Fibroblast of the conjunctiva (primary cell): ENCODE measurements at regions not wholly inside any gene's neighbourhood (a gene's known extent, or its start where the extent isn't known, plus 50 kb on each side); places are given as distances from the start of the nearest gene placed in this dataset.

Source experiments
- DNase-seq: peaks from one replicate; pipeline ENCODE4 v3.0.0-alpha.2; 2010; ENCODE audit warnings: low read depth

DNA sequence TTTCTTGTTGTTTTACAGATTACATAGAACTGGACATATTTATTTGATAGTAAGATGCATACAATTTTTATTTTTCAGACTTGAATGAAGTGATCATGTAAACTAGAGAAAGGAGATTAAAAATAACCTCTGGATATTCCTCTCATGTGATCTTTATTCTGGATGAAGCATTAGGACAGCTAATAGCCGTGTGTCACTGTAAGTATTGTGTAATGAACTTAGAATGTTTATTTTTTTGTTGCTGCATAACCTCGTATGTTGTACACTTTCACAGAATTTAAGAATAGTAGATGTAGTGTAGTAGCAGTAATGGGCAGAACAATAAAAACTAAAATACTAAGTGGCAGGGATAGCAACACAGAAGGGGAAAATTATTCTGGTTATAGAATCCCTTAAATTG, 2094.5 kb upstream of the TENM3 start:
- DNase-seq: no peak

DNA sequence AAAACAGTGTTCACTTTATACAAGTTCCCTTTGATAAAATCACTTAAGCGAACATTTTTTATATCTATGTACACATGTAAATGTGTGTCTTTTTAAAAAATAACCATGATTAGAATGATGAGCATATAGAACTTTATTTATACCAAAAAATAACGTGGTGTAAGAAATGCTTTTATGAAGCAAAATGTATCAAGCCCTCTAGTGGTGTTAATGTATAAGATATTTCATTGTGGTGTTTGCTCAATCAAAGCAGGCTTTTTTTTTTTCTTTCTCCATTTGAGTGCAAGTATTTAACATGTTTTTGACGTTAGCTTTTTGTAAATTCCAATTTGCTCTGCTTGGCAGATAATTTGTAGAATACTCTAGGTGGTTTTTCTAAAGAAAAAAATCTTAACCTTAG, 2092.4 kb upstream of the TENM3 start:
- DNase-seq: no peak

DNA sequence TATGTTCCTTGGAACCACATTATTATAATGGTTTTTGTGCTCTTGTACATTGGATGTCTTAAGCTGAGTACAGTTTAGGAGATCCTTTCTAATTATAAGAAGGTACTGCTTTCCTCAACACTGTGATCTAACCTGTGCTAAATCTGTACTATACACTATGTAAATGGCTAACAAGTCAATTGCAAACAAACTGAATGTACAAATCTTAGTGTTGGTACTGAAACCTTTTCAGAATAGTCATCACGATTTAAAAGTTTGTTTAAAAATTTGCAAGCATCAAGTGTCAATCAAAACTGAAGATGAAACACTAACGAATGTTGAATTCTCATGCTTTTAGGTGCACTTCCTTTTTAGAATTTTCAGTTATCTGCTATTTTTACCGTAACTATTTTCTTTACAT, 2090.4 kb upstream of the TENM3 start:
- no peak for DNase-seq

DNA sequence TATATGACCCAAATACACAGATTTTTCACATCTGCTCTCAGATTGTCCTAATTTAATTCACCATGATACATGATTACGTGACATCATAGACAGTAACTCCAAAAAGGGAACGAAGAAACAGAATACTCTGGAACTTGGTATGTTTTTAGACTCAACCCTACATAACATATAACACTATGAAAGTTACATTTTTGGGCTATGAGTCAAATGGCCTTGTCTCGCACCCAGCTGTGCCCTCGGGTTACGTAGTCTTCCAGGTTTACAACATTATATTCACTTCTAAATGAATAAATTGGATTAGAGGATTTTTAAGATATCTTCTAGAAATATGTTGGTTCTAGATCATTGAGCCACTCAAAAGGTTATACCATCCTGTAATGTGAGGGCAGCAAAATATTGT, 2089.6 kb upstream of the TENM3 start:
- no peak for DNase-seq

DNA sequence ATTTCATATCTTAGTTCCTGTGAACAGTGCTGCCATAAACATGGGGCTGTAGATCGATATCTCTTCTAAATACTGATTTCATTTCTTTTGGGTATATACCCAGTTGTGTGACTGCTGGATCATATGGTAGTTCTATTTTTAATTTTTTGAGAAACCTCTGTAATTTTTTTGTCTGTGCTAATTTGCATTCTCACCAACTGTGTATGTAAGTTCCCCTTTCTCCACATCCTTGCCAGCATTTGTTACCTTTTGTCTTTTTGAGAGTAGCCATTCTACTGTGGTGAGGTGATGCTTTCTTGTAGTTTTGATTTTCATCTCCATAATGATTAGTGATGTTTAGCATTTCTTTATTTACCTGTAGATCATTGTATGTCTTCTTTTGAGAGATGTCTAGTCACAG, 2086.5 kb upstream of the TENM3 start:
- DNase-seq: no peak

- no peak for DNase-seq
These were observed 2082.8 kb upstream of the TENM3 start for GRCh38 chr4:180160195-180160983.

GRCh38 chr4:180164799-180165198, 2078.4 kb upstream of the TENM3 start:
- DNase-seq: no peak

GRCh38 chr4:180169394-180169793, 2073.8 kb upstream of the TENM3 start:
- no peak for DNase-seq

GRCh38 chr4:180169966-180170365, 2073.2 kb upstream of the TENM3 start:
- no peak for DNase-seq

DNA sequence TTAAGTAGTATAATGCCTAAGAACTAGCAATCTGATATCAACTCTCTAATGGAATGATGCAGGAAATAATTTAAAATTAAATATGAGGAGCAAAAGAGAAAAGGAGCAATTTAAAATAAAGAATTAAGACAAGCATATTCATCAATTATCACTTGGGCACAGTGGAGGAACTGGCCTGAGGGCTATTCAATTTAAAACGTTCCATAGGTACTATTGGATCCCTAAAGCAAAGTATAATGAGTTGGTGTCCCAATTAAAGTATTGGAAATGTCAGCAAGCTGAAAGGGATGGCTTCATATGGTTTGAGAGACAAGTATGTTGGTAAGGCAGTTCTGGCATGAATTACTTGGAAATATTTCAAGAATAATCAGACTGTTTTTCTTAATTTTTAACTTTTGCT, 2064.1 kb upstream of the TENM3 start:
- no peak for DNase-seq

- DNase-seq: no peak
These were observed 2053.5 kb upstream of the TENM3 start for GRCh38 chr4:180189666-180190065.

DNA sequence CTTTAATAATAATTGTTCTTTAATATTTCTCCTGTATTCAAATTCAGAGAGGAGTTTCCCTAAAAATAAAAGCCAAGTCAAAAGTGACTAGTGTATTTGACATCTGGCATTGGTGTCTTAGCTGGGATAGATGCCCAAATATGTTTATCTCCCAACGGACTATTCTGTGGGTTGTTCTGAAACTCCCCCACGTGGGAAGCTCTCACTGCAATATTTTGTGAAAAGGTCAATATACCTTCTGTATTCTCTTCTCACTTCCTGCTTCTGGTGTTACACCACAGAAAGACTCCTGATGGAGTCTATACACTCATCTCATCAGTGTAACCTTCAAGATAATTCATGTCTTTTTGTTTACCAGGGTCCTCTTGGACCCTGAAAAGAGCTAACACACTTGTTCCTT, 2052.8 kb upstream of the TENM3 start:
- no peak for DNase-seq

DNA sequence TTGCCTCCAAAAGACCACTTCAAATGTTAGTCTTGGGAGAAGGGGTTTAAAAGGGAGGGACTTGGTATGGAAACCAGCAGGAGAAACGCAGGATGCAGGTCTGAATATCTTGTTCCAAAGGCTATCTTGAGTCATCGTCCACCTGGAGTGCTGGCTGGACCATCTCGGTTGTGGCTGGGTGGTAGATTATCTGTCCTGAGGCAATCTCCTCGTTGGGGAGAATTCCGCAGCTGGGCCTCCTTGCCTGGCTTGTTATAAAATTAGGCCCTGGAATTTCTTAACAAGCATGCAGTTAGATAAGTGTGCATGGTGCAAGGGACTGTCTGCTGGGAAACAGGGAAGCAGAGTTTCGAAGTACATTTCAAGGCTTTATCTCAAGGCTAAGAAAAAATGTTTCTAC, 2045.7 kb upstream of the TENM3 start:
- no peak for DNase-seq

DNA sequence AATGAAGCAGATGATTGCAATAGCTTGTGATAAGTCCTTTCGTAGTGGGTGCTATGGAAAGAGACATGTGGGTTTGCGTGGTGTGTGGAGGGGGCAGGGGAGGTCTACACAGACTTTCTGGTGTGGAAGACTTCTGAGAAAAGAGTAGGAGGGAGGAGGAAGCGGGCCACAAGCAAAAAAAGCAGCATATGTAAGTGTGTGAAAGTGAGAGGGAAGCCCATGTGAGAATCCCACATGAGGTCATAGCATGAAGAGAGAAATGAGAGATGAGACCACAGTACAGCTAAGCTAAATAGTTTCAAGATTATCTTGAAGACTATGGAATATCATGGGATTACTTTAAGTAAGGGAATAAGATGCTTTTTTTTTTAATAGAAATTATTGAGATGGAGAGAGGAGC, 2039.9 kb upstream of the TENM3 start:
- no peak for DNase-seq

GRCh38 chr4:180205276-180205675, 2037.9 kb upstream of the TENM3 start:
- DNase-seq: no peak

DNA sequence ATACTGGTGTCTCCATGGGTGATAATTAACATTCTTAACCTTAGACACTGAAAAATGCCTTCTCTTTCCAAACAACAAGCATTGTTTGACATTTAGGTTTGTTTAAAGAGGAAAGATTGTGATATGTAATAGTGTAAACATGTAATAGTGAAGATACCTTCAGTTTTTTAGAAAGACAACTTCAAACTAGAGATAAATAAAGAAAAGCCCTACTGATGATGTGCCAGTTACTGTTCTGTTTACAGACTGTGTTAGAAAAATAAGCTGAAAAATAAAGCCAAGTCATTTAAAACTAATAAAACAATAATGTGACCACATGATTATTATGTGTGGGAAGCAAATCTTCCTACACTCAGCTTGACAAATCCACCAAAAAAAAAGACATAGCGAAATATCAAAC, 2035.3 kb upstream of the TENM3 start:
- no peak for DNase-seq

DNA sequence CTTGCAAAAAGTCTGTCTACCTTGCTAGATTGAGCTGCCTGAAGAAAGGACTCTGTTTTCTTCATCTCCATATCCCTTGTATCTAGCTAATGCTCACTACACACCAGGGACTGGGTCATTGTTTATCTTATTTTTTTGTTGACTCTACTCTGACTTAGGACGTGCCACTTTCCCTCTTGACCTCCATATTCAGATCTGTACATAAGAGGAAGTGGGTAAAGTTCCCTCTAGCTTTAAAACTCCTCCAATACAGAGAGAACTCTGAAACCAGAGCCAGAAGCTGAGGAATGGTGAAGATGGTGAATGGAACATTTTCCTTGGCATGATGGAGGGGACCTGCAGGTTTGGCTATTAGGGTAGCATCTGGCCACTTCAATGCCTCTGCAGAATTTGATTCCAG, 2026.1 kb upstream of the TENM3 start:
- no peak for DNase-seq

- no peak for DNase-seq
These were observed 2024.1 kb upstream of the TENM3 start for GRCh38 chr4:180219080-180219479.

GRCh38 chr4:180225977-180226376, 2017.2 kb upstream of the TENM3 start:
- DNase-seq: no peak

DNA sequence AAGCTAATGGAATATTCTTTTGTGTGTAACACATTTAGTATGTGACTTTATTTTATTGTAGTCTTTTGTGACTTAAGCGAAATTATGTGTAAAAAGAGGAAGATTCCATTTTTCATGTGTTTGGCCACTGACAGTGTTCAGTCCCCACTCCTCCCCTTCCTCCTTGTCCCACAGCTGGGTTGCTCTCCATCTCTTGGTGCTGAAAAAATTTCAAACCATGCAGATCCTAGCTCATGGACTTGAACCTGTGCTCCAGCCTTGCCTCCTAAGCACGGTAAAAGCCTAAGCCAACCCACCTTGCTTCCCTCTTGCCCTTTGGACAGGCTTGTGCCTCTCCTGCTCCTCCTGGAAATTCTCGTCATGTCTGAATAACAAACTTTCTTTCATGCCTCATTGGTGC, 2008.5 kb upstream of the TENM3 start:
- DNase-seq: no peak

DNA sequence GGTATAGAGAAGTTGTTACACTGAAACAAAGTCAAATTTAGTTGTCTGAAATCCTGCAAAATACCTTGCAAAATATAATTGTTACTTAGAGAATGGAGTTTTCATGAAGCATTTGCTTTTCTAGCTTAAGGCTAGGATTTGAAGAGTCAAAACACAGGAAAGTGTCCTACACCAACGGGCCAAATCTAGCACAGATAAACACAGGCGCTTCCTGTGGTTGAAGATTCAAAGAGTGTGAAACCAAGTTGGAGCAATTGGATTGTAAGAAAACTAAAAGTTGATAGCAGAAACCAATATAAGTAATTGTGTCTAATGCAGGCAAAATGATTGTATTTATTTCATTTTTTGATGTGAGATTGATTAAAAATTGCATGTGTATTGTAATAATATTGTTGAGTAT, 2002.5 kb upstream of the TENM3 start:
- DNase-seq: no peak

GRCh38 chr4:180253419-180253818, 1989.8 kb upstream of the TENM3 start:
- no peak for DNase-seq

GRCh38 chr4:180261346-180261745, 1981.9 kb upstream of the TENM3 start:
- DNase-seq: no peak

- no peak for DNase-seq
These were observed 1963.1 kb upstream of the TENM3 start for GRCh38 chr4:180280076-180280475.
